ENCODE measurements at regions not wholly inside any gene's neighbourhood (a gene's known extent, or its start where the extent isn't known, plus 50 kb on each side); places are given as distances from the start of the nearest gene placed in this dataset.

DNA sequence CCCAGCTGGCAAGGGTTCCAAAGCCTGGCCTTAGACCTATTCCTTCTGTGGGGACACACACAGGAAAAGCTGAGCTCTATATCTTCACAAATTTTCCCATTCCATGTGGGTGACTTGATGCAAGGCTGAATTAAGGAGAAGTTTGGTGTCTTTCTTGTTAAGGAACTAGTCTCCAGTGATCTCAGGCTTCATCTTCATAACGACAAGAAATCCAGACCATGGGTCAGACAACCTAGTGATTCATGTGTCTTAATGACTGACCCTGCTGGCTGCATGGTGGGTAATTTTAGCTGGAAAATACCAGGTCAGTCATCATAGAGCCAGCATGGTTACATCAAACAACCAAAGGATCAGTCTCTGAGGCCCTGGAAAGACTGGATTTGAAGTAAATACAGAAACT lies 112.7 kb upstream of the SLC4A7 start (continued):
- TF ChIP-seq STAT1 (IDR thresholded peaks at IDR 0.05; ENCODE audit: unreplicated experiment), result no peak

- H3K9me2 ChIP-seq (ENCODE audit: insufficient read depth), result no peaks in the 10 kb centered on the region
- H3K27me3 Mint-ChIP-seq (ENCODE audit: insufficient read depth, low read depth, poor library complexity), result no peaks in the 10 kb centered on the region
These were observed 112.2 kb upstream of the SLC4A7 start for GRCh38 chr3:27596334-27596841.

More at GRCh38 chr3:27596334-27596841, 112.2 kb upstream of the SLC4A7 start:
- no peak for DNase-seq (ENCODE audit: low spot score)
- H3K4me3 Mint-ChIP-seq, result no peak overlapping the region
- H3K36me3 Mint-ChIP-seq (ENCODE audit: low read depth), result no peaks in the 10 kb centered on the region
- Histone ChIP-seq H3K4me3 (no peak overlapping the region), H3K4me1 (ENCODE audit: insufficient read depth) (peaks cover 4% of the 10 kb centered on the region; the same call in 1 of the 2 replicates), H3K27me3 (ENCODE audit: insufficient read depth) (no peaks in the 10 kb centered on the region), H2AFZ (no peak overlapping the region), H3F3A (replicated peaks; ENCODE audit: low read depth) (no peaks in the 10 kb centered on the region), H3K79me2 (replicated peaks; ENCODE audit: insufficient read depth) (no peaks in the 10 kb centered on the region), H3K36me3 (ENCODE audit: insufficient read depth) (no peaks in the 10 kb centered on the region), H3K27ac (ENCODE audit: low read depth) (no peak overlapping the region), H4K20me1 (replicated peaks; ENCODE audit: insufficient read depth) (no peaks in the 10 kb centered on the region), H3K4me2 (no peak overlapping the region)
- H3K9me3 Mint-ChIP-seq, result no peaks in the 10 kb centered on the region
- no peak for ATAC-seq
- no peak overlapping the region for H3K27ac Mint-ChIP-seq
- H3K4me1 Mint-ChIP-seq, result peaks cover 6% of the 10 kb centered on the region
- TF ChIP-seq STAT1 (IDR thresholded peaks at IDR 0.05; ENCODE audit: unreplicated experiment) (no peak), ZNF462 (CRISPR knock-in tag; IDR thresholded peaks at IDR 0.05) (no peak), EZH2 (IDR thresholded peaks at IDR 0.05; ENCODE audit: low read depth, unreplicated experiment) (no peak), EZH2phosphoT487 (IDR thresholded peaks at IDR 0.05; ENCODE audit: unreplicated experiment) (no peak)
- TF ChIP-seq, protein P1, sequence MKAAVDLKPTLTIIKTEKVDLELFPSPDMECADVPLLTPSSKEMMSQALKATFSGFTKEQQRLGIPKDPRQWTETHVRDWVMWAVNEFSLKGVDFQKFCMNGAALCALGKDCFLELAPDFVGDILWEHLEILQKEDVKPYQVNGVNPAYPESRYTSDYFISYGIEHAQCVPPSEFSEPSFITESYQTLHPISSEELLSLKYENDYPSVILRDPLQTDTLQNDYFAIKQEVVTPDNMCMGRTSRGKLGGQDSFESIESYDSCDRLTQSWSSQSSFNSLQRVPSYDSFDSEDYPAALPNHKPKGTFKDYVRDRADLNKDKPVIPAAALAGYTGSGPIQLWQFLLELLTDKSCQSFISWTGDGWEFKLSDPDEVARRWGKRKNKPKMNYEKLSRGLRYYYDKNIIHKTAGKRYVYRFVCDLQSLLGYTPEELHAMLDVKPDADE (IDR thresholded peaks at IDR 0.05), result no peak

Data from GM23338 (cell line).